ENCODE measurements at regions not wholly inside any gene's neighbourhood (a gene's known extent, or its start where the extent isn't known, plus 50 kb on each side); places are given as distances from the start of the nearest gene placed in this dataset.

DNA sequence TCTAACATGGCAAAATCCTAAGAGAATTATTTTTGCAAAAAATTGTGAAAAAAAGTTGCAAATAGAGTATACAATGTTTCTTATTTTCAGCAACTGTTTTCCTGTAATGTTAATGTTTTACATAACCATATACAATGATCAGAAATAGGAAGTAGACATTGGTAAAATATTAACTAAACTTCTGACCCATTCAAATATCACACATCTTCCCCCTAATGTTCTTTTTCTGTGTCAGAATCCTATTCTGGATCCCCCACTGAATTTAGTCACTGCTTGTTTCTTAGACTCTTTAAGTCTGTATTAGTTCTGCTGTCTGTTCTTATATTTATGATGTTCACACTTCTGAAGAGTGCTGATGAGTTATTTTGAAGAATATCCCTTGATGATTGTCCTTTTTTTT is 62.0 kb downstream of the HFE start:
- no peak overlapping the region for H3K9ac ChIP-seq (ENCODE audit: low read length)
- no peak overlapping the region for H2AFZ ChIP-seq (ENCODE audit: low read length)
- no peaks in the 10 kb centered on the region for H4K20me1 ChIP-seq (ENCODE audit: insufficient read depth, low read depth, low read length)
- H3K4me2 ChIP-seq (ENCODE audit: low read depth, low read length, poor library complexity, severe bottlenecking) = no peak overlapping the region
- no peak overlapping the region for H3K4me3 ChIP-seq (ENCODE audit: low read length)
- no peaks in the 10 kb centered on the region for H3K4me1 ChIP-seq (ENCODE audit: low read length)
- no peaks in the 10 kb centered on the region for H3K9me2 ChIP-seq (replicated peaks; ENCODE audit: insufficient read depth, low read length)
- H3K36me3 ChIP-seq (ENCODE audit: insufficient read depth, low read length) = no peaks in the 10 kb centered on the region
- H3K27ac ChIP-seq (ENCODE audit: low read length) = no peak overlapping the region
- no peaks in the 10 kb centered on the region for H3K9me3 ChIP-seq (ENCODE audit: low read length)
- H3K27me3 ChIP-seq (ENCODE audit: low read length) = no peaks in the 10 kb centered on the region
- DNase-seq = no peak
- H3K79me2 ChIP-seq (ENCODE audit: low read length) = no peaks in the 10 kb centered on the region

DNA sequence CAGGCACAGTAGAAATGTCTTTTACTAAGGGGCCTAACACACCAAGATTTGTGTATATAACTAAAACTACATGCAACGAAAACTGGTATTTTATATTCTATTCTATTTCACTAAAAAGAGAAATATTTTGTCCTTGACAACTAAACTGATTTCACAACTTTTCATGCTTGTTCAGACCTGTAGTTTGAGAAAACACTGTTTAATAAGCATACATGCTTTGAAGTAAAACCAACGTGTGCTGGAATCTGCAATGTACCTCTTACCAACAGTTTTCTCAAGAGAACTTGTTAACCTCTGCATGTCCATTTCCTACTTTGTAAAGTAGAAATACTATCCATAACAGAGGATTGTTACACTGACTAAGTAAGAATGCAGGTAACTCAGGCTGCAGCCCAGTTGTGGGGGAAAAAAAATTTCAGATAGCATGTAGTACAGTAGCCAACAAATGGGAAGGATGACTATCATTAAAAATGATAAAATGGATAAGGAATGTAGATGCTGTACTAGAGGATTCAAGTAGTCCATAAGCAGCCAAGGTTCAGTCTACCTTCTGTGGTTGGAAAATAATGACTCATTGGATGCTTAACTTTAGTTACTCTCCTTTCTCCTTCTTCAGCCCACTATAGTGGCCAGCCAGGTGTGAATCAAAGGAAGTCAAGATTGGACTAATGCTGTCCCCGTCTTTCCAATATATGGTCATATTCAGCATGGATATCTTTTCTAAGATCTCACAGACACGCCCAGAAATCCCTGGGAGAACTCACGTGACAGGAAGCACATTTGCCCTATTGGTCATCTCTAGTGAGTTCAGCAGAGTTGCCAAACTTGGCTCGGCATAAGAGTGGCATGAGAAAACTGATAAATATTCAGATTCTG is 65.2 kb downstream of the HFE start:
- Histone ChIP-seq H3K79me2 (ENCODE audit: low read length) (no peaks in the 10 kb centered on the region), H3K36me3 (ENCODE audit: insufficient read depth, low read length) (no peaks in the 10 kb centered on the region), H3K4me3 (ENCODE audit: low read length) (no peak overlapping the region), H3K9me3 (ENCODE audit: low read length) (no peaks in the 10 kb centered on the region), H3K9me2 (replicated peaks; ENCODE audit: insufficient read depth, low read length) (no peaks in the 10 kb centered on the region), H3K4me1 (ENCODE audit: low read length) (peaks cover 22% of the 10 kb centered on the region), H4K20me1 (ENCODE audit: insufficient read depth, low read depth, low read length) (no peaks in the 10 kb centered on the region), H3K9ac (ENCODE audit: low read length) (no peak overlapping the region), H3K27me3 (ENCODE audit: low read length) (no peaks in the 10 kb centered on the region), H3K4me2 (ENCODE audit: low read depth, low read length, poor library complexity, severe bottlenecking) (no peak overlapping the region), H2AFZ (ENCODE audit: low read length) (no peak overlapping the region), H3K27ac (ENCODE audit: low read length) (no peak overlapping the region)
- no peak for DNase-seq

DNA sequence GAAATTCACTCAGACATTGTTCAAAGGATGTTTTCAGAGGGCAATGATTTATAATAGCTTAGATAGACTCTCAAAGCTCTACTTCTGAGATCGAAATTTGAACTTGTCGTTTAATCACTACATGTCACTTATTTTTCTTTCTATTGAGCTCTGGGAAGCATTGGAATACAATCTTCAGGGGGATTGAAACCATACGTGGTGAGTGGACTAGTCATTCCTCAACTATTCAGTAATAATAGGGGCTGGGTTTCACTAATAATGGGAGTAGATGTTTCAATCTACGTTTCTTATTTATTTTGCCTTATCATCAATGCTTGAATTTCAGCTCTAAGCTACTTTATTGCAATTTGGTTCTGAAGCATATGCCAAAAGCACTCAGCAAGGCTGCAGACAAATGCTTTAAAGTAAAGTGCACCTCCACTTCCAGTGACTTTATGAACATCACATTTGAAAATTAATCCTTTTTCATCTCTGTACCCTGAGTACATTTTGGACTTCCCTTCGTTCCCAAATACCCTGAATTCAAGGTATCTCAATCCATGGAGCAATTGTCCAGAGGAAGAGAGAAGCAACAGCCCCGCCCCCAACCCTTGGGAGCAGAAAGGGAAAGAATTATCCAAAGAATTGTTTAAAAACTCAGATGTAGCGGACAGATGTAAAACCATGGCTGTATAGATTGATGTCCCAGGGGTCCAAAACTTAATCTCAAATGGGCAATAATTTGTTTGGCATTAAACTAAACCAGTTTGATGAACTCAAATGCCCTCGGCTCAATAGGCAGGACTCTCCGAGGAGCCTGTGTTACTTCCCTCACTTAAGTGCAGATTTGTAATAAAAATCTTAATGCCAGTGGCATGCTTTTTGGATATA is 68.1 kb downstream of the HFE start:
- Histone ChIP-seq H3K4me3 (ENCODE audit: low read length) (peak overlapping the region; percentile 89), H3K9me2 (replicated peaks; ENCODE audit: insufficient read depth, low read length) (no peaks in the 10 kb centered on the region), H2AFZ (ENCODE audit: low read length) (peak overlapping the region; percentile 94), H3K4me2 (ENCODE audit: low read depth, low read length, poor library complexity, severe bottlenecking) (peak overlapping the region; percentile 96), H3K9me3 (ENCODE audit: low read length) (no peaks in the 10 kb centered on the region), H3K9ac (ENCODE audit: low read length) (peak overlapping the region; percentile 83), H3K36me3 (ENCODE audit: insufficient read depth, low read length) (no peaks in the 10 kb centered on the region), H3K4me1 (ENCODE audit: low read length) (peaks cover 36% of the 10 kb centered on the region), H3K27me3 (ENCODE audit: low read length) (no peaks in the 10 kb centered on the region), H3K79me2 (ENCODE audit: low read length) (peaks cover 7% of the 10 kb centered on the region; the same call in 1 of the 2 replicates), H4K20me1 (ENCODE audit: insufficient read depth, low read depth, low read length) (no peaks in the 10 kb centered on the region), H3K27ac (ENCODE audit: low read length) (peak overlapping the region; percentile 89)
- peak; percentile 66 for DNase-seq

DNA sequence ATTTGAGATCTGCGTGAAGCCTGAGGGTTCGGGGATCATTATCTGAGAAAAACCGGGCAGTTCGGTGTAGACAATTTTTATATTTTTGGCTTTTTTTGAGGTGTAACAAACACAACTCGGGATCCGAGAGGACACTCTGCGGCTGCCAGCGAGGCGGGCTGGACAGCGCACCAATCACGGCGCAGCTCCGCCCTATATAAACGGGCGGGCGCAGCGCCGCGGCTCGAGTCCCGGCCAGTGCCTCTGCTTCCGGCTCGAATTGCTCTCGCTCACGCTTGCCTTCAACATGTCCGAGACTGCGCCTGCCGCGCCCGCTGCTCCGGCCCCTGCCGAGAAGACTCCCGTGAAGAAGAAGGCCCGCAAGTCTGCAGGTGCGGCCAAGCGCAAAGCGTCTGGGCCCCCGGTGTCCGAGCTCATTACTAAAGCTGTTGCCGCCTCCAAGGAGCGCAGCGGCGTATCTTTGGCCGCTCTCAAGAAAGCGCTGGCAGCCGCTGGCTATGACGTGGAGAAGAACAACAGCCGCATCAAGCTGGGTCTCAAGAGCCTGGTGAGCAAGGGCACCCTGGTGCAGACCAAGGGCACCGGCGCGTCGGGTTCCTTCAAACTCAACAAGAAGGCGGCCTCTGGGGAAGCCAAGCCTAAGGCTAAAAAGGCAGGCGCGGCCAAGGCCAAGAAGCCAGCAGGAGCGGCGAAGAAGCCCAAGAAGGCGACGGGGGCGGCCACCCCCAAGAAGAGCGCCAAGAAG is 69.0 kb downstream of the HFE start:
- no peaks in the 10 kb centered on the region for H3K9me2 ChIP-seq (replicated peaks; ENCODE audit: insufficient read depth, low read length)
- peak overlapping the region; percentile 96 for H3K4me2 ChIP-seq (ENCODE audit: low read depth, low read length, poor library complexity, severe bottlenecking)
- H3K79me2 ChIP-seq (ENCODE audit: low read length) = peaks cover 7% of the 10 kb centered on the region; the same call in 1 of the 2 replicates
- H3K27me3 ChIP-seq (ENCODE audit: low read length) = no peaks in the 10 kb centered on the region
- H3K9me3 ChIP-seq (ENCODE audit: low read length) = no peaks in the 10 kb centered on the region
- no peaks in the 10 kb centered on the region for H3K36me3 ChIP-seq (ENCODE audit: insufficient read depth, low read length)
- H2AFZ ChIP-seq (ENCODE audit: low read length) = peak overlapping the region; percentile 94
- DNase-seq = peak; percentile 94
- peaks cover 36% of the 10 kb centered on the region for H3K4me1 ChIP-seq (ENCODE audit: low read length)
- H3K9ac ChIP-seq (ENCODE audit: low read length) = peak overlapping the region; percentile 83
- H3K4me3 ChIP-seq (ENCODE audit: low read length) = peak overlapping the region; percentile 89
- peak overlapping the region; percentile 89 for H3K27ac ChIP-seq (ENCODE audit: low read length)
- no peaks in the 10 kb centered on the region for H4K20me1 ChIP-seq (ENCODE audit: insufficient read depth, low read depth, low read length)

DNA sequence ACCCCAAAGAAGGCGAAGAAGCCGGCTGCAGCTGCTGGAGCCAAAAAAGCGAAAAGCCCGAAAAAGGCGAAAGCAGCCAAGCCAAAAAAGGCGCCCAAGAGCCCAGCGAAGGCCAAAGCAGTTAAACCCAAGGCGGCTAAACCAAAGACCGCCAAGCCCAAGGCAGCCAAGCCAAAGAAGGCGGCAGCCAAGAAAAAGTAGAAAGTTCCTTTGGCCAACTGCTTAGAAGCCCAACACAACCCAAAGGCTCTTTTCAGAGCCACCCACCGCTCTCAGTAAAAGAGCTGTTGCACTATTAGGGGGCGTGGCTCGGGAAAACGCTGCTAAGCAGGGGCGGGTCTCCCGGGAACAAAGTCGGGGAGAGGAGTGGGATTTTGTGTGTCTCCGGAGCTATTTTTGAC is 69.6 kb downstream of the HFE start:
- Histone ChIP-seq H3K9me3 (ENCODE audit: low read length) (no peaks in the 10 kb centered on the region), H3K27me3 (ENCODE audit: low read length) (no peaks in the 10 kb centered on the region), H3K4me2 (ENCODE audit: low read depth, low read length, poor library complexity, severe bottlenecking) (peak overlapping the region; percentile 96), H3K4me1 (ENCODE audit: low read length) (peaks cover 36% of the 10 kb centered on the region), H2AFZ (ENCODE audit: low read length) (no peak overlapping the region), H3K79me2 (ENCODE audit: low read length) (peaks cover 7% of the 10 kb centered on the region; the same call in 1 of the 2 replicates), H3K36me3 (ENCODE audit: insufficient read depth, low read length) (no peaks in the 10 kb centered on the region), H3K9me2 (replicated peaks; ENCODE audit: insufficient read depth, low read length) (no peaks in the 10 kb centered on the region), H3K9ac (ENCODE audit: low read length) (peak overlapping the region; percentile 83), H3K4me3 (ENCODE audit: low read length) (peak overlapping the region; percentile 89), H3K27ac (ENCODE audit: low read length) (peak overlapping the region; percentile 89), H4K20me1 (ENCODE audit: insufficient read depth, low read depth, low read length) (no peaks in the 10 kb centered on the region)
- no peak for DNase-seq

DNA sequence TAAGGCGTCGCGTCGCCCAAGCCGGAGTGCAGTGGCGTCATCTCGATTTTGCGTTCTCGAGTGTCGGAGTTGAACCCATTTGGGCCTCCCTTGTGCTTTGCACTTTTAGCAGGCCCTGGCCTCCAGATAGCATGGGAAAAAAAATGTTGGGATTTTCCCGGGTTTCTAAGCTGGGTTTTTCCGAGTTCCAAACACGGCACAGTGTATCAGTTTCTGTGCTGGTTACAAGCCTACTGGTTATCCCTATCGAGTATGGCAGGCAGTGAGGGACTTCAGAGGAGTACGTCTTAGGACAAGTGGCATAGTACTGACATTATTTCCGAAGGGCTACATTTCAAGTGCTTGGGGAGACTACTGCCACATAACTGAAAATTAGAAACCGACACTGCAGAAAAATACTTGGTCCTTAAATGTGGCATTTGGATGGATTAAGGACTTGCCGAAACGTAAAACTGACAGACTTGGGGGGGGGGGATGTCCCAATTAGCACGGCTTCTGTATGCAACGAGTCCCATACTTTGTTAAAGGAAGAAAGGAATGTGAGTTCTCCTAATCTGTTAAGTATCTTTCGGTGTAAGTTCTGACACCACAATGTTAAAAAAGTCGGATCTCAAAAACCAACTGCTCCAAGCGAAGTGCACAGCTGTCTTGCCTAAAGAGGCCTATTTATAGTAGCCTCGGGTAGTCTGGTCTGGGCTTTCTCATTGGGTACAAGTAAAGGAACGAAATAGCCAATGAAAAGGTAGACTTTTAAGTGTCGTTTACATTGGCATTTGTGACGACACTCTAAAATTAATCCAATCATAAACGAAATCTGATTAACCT is 70.2 kb downstream of the HFE start:
- peak overlapping the region; percentile 89 for H3K4me3 ChIP-seq (ENCODE audit: low read length)
- H3K9me2 ChIP-seq (replicated peaks; ENCODE audit: insufficient read depth, low read length) = no peaks in the 10 kb centered on the region
- no peaks in the 10 kb centered on the region for H4K20me1 ChIP-seq (ENCODE audit: insufficient read depth, low read depth, low read length)
- H3K4me1 ChIP-seq (ENCODE audit: low read length) = peaks cover 38% of the 10 kb centered on the region
- peak overlapping the region; percentile 83 for H3K9ac ChIP-seq (ENCODE audit: low read length)
- no peak overlapping the region for H2AFZ ChIP-seq (ENCODE audit: low read length)
- no peaks in the 10 kb centered on the region for H3K9me3 ChIP-seq (ENCODE audit: low read length)
- peak overlapping the region; percentile 89 for H3K27ac ChIP-seq (ENCODE audit: low read length)
- H3K79me2 ChIP-seq (ENCODE audit: low read length) = peaks cover 12% of the 10 kb centered on the region
- no peaks in the 10 kb centered on the region for H3K36me3 ChIP-seq (ENCODE audit: insufficient read depth, low read length)
- peak overlapping the region; percentile 96 for H3K4me2 ChIP-seq (ENCODE audit: low read depth, low read length, poor library complexity, severe bottlenecking)
- peak; percentile 97 for DNase-seq
- no peaks in the 10 kb centered on the region for H3K27me3 ChIP-seq (ENCODE audit: low read length)

DNA sequence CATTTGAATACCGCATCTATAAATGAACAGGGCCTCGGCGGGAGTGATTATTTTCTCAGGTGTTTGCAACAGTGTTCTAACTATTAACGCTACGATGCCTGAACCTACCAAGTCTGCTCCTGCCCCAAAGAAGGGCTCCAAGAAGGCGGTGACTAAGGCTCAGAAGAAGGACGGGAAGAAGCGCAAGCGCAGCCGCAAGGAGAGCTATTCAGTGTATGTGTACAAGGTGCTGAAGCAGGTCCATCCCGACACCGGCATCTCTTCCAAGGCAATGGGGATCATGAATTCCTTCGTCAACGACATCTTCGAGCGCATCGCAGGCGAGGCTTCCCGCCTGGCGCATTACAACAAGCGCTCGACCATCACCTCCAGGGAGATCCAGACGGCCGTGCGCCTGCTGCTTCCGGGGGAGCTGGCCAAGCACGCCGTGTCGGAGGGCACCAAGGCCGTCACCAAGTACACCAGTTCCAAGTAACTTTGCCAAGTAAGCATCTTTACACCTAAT is 70.9 kb downstream of the HFE start:
- H3K79me2 ChIP-seq (ENCODE audit: low read length) = peaks cover 12% of the 10 kb centered on the region
- H3K9me2 ChIP-seq (replicated peaks; ENCODE audit: insufficient read depth, low read length) = no peaks in the 10 kb centered on the region
- peak overlapping the region; percentile 70 for H3K27ac ChIP-seq (ENCODE audit: low read length)
- peaks cover 38% of the 10 kb centered on the region for H3K4me1 ChIP-seq (ENCODE audit: low read length)
- H3K27me3 ChIP-seq (ENCODE audit: low read length) = no peaks in the 10 kb centered on the region
- no peak for DNase-seq
- H3K9me3 ChIP-seq (ENCODE audit: low read length) = no peaks in the 10 kb centered on the region
- H3K4me3 ChIP-seq (ENCODE audit: low read length) = peak overlapping the region; percentile 73
- H3K9ac ChIP-seq (ENCODE audit: low read length) = peak overlapping the region; percentile 71
- H2AFZ ChIP-seq (ENCODE audit: low read length) = no peak overlapping the region
- peak overlapping the region; percentile 72 for H3K4me2 ChIP-seq (ENCODE audit: low read depth, low read length, poor library complexity, severe bottlenecking)
- no peaks in the 10 kb centered on the region for H3K36me3 ChIP-seq (ENCODE audit: insufficient read depth, low read length)
- no peaks in the 10 kb centered on the region for H4K20me1 ChIP-seq (ENCODE audit: insufficient read depth, low read depth, low read length)
